Left ventricle myocardium superior (tissue), 1 donor: ENCODE measurements at regions not wholly inside any gene's neighbourhood (a gene's known extent, or its start where the extent isn't known, plus 50 kb on each side); places are given as distances from the start of the nearest gene placed in this dataset.
A peak's percentile ranks its signal among the peaks of the same experiment; 100 is the strongest.
"Not testable (repeated sequence)": the region's sequence is repeated elsewhere in the genome, so short reads cannot be mapped to it uniquely, and the experiment has no call there.

Source experiments
- ATAC-seq: fragments of 200-7000 bp; cut with Tn5 transposase; one replicate; pipeline ENCODE4 v1.9.1; 2020; ENCODE audit warnings: mild to moderate bottlenecking, moderate library complexity
- DNase-seq: peaks from one replicate; pipeline ENCODE4 v3.0.0-alpha.2; 2020
- intact Hi-C: fragments of 100-400 bp; cut with micrococcal nuclease; formaldehyde crosslinking; loops from one replicate; pipeline ENCODE4 v1.11.0; 2022
- donor health status: DM: no; HTN: yes; CAD: no; lungs with severe emphysema.

DNA sequence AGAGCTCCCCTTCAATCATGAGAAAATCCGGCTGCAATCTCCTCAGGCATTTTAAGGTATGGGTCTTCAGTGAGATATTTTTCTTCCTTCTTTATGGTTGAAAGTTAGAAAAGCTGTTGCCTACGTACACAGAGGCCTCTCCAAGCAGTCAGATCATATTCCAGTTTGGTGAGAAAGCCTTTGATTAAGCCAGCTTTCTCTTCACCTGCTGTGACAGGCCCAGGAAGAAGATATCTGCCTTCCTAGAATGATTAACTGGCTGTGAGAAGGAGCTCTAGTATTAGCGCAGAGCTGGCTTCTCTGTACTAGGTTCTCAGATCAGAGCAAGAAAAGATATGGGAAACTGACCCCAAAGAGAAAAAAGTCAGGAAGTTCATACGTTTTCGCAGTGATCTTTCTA is 585.0 kb upstream of the CHAC2 start:
- no peak for DNase-seq
- no peak for ATAC-seq
- intact Hi-C loops = no loop called here

DNA sequence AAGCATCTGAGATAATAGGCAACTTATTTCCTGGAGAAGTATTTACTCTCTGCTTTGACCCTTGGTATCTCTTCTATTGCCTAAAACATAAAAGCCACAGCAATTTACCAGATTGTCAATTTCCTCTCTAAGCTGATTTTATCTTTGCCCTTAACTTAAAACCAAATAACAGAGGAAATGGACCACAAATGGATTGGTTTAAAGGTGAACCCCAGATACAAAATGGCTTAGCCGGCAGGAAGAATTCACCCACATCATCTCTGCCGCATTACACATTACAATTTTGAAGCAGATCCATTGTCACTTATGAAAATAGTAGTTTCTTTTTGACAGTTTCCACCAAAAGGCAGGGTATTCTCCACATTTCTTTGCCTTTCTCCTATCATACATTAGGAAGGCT is 585.8 kb upstream of the CHAC2 start:
- no peak for DNase-seq
- ATAC-seq = no peak
- intact Hi-C loops = no loop called here

DNA sequence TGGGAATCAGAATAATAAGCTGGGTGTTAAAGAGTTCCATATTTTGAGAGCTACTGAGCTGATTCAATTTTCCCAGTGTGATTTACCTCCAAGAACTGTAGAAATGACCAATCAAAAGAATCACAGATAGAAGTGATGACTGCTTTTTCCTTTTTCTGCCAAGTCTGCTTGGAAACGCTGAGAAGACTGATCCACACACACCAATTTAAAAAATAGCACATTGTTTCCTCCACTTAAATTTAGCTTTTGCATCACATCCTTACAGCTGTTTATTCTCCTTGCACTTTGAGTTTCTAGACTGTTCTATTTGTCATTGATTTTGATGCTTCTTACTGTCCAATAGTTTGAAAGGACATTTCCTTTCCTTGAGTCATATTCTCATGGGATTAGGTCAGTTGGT is 590.3 kb upstream of the CHAC2 start:
- intact Hi-C loops = no loop called here
- DNase-seq (no peak), ATAC-seq (peak; percentile 74)

DNA sequence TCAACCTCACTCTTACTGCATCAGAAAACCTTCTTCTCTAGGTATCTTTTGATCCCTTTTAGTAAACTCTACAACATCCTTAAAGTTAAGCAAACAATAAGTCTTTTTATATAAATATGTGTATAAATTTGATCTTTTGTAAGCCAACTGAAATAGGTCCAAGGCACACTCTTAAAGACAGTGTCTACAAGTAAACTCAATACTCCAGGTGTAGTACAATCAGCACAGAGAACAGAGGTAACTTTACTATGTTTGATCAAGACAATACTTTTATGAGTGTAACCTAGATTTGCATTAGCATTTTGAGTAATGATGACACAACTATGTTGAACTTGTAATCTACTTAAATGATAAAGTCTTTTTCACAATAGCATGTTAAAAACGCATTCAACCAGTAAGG is 593.1 kb upstream of the CHAC2 start:
- DNase-seq = no peak
- intact Hi-C loops = no loop called here

DNA sequence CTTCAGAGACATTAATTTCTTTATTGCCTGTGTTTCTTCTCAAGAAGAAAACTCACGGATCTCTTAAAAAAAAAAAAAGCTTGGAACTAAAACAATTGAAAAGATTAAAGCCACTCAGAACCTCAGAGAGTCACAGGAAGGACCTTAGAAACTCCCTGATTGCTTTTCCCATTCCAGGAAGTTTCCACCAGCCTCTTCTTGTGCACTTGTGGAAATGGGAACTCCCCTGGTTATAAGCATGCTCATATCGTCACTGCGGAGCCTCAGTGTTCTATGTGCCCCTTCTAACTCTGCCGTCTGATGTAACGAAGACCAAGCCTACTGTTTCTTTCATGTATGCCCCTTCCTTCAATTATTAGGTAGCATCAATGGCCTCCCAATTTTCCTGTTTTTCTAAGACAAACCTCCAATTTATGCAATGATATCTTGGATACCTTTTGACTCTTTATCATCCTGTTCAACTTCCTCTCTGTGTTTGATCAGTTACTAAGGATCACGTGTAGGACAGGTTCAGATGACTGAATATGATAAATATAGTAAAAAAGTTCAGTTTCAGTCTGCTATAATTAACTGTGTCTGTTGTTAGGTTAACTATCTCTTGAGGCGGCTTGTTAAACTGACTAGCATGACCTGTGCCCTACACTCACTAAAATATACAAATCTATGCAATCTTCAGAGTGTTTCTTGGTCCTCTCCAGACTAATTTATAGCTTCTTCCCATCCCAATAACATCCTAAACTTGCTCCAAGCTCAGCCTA is 593.7 kb upstream of the CHAC2 start:
- intact Hi-C loops = no loop called here
- ATAC-seq = peak; percentile 33

More for the DNA sequence above, 593.1 kb upstream of the CHAC2 start:
- no peak for ATAC-seq

DNA sequence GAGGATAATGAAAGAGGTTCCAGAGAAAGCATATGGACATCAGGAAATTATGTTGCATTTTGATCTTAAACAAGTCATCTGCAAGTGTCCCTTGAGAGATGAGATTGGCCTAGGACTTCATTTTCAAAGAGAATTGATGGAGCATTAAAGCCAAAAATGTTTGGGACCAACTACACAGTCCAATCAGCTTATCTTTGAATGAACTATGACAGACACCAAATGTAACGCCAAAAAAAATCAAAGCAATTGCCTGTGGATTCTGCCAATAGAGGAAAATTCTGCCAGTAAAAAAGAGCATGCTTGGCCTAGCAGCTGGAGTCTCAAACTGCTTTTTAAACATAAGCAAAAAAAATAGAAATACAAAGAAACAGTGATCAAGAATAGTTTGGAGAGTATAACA is 594.5 kb upstream of the CHAC2 start:
- intact Hi-C loops = no loop called here
- no peak for DNase-seq
- ATAC-seq = peak; percentile 70

More for the DNA sequence above, 593.7 kb upstream of the CHAC2 start:
- DNase-seq = no peak

DNA sequence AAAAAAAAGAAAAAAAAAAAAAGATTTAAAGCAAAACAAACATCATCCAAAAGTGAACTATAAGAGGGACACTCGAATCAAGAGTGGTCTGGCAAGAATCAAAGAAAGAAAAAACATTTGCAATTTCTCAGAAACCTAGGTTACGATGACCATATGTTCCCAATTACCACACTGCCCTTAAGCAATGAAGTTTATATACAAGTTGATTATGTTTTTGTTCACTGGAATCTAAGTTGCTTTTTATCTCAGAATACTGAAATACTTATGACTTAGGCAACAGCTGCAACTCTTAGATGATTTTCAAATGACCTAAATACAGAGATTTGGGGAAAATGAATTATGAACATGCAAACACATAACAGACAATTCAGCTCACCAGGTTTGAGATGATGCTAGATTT is 597.1 kb upstream of the CHAC2 start:
- intact Hi-C loops = no loop called here
- DNase-seq (no peak), ATAC-seq (peak; percentile 51)

DNA sequence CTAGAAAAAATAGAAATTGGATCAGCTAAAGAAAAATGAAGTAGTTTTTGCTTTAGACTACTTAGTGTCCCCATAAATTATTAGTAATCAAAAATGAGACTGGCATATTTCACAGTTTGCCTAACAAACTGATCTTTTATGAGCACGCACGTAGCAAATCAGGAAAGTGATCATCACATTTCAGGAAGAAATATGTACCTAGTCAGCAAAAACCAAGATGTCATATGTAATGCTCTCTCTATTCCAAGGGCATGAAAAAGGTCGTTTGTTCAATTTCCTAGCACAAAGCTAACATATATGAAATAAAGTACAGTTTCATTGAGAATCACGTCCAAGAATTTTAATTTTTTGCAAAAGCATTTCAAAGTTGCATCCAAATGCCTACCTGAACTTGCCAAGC is 600.4 kb upstream of the CHAC2 start:
- ATAC-seq = no peak
- no peak for DNase-seq
- intact Hi-C loops = no loop called here

DNA sequence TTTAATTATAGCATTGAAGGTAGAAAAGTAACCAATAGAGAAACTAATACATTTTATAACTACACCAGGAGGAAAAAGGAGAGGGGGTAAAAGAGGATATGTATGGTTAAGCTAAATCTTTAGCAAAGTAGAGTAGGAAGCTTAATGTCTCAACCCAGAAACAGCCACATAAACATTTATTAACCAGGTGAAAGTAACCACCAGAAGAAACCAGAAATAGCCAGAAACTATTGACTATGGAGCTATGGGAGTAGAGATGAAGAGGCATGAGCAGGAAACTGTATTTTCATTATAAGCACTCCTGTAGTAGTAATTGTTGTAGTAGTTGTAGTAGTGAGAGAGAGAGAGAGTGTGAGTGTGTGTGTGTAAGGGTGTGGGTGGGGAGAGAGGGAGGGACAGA is 617.5 kb upstream of the CHAC2 start:
- ATAC-seq (no peak), DNase-seq (no peak)
- intact Hi-C loops = no loop called here

DNA sequence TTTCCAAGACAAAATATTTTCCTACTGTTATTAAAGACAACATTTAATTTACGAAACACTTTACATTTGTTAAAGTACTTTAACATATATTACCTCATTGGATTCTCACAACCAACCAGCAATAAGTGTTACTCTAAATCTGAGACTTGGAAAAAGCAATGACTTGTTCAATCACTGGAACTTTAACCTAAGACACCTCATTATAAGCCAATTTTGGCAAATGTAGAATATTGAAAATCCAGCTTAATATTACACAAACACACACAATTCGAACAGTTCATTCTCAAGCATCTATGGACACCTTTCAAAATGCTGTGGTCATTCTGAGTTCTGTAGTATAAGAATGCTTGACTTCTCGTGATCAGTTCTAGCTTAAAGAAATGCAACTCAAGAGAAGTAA is 619.4 kb upstream of the CHAC2 start:
- ATAC-seq (no peak), DNase-seq (no peak)
- intact Hi-C loops = no loop called here

DNA sequence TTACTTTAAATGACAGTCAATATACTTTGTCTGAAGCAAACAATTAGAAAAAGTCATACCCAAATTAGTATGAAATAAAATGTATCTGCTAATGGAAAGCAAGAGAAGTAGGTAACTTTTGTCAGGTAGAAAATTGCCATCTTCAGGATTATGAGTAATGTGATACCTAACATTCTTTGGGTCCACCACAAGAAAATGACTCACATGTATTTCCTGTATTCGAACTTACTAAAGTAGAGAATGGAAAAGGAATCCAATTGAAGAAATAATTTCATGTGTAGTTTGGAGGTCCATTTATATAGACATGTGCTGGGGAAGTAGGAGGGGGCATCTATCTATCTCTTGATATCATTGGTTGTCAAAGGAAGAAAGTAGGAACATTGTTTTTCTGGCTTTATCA is 636.2 kb upstream of the CHAC2 start:
- intact Hi-C loops = no loop called here
- DNase-seq (no peak), ATAC-seq (no peak)

DNA sequence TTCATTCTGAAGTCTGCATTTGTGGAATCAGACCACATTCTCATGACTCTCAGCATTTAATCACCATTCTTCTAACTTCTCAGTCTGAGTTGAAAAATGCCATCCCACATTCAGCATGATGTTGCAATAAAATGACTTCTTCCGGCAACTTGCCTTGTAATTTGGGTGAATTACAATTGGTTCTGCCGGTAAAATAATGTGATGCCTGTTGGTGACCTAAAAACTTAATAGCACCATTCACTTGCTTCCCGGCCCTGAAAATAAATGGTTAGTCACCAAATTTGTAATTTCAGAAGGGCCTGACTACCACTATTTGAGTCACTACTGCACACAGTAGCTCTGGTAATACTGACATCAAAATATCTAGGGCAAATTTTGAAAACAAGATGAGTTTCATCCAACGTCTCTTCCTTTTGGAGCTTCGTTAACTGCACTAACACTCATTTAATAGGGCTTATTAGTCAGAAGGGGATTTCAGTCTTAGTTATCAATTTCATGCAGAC is 637.1 kb upstream of the CHAC2 start:
- peak; percentile 68 for ATAC-seq
- intact Hi-C loops = no loop called here
- no peak for DNase-seq

DNA sequence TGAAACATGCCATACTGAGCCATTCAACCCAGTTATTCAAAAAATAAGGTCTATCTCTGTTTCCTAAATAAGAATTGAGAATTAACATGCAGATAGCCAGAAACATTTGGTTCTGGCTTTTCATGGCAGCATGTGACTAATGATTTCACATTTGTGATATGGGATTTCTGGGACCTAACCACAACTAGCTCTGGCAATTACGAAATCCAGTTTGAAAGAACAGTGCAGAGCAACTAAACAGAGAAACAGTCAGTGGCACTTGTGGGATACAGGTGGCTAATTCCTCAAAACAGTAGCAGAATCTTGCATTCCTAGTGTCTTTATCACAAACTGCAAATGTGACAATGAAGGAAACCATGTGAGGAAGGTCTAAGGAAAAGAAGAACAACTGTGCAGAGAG is 637.8 kb upstream of the CHAC2 start:
- ATAC-seq = peak; percentile 86
- DNase-seq = no peak
- intact Hi-C loops = no loop called here

DNA sequence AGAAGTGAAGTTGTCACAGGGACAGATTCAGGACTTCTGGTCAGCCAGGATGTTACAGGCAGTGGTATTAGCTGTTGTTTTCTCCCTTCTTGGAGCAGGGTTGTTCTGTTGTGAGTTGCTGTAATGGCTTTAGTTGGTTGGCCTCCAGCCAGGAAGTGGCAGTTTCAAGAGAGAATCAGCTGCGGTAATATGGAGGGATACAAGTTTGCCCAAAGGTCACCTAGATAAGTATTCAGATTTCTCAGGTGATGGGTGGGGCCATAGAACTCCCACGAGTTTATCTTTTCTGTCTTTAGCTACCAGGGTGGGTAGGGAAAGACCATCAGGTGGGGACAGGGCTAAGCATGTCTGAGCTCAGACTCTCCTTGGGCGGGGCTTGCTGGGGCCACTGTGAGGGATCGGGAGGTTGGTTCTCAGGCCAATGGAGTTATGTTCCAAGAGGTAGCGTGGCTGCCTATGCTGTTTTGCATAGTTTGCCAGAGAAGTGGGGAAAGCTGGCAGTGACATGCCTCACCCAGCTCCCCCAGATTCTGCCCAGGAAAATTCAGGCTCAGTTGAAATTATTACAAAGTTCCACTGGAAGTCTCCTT is 640.4 kb upstream of the CHAC2 start:
- no peak for DNase-seq
- intact Hi-C loops = no loop called here
- no peak for ATAC-seq

DNA sequence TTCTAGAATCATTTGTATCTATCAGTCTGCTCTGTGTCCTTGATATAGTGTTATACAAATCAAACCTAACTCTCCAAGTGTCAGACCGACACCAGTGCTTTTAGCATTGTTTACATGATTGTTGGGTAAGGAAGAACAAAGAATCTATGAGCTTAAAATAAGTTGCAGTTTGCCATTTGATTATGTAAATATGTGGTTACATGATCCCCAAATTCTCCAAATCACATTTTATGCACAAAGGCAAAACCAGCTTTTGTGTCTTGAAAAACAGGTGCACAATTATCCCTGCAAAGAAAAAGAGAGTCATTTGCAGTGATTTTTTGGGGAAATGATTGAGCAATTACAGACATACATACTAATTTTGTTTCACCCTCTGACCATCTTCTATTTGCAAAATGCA is 652.6 kb upstream of the CHAC2 start:
- no peak for ATAC-seq
- DNase-seq = no peak
- intact Hi-C loops = no loop called here

DNA sequence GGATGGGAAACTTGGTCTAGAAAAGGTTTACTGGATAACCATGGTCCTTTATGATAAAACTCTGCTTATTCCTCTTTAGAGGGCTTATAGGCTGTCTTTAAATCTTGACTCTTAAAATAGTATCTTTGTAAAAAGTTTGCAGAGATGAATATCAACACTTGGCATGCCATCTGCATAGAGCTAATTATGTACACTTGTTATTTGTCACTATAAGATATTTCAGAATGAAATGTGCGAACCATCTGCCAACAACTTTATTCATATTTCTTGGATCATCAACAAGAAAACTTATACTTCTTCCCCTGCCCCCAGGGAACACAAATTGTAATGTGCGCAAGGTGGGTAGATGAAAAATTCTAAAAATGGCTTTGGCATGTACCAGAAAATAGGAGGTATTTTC is 653.0 kb upstream of the CHAC2 start:
- intact Hi-C loops = no loop called here
- no peak for ATAC-seq
- DNase-seq = no peak

DNA sequence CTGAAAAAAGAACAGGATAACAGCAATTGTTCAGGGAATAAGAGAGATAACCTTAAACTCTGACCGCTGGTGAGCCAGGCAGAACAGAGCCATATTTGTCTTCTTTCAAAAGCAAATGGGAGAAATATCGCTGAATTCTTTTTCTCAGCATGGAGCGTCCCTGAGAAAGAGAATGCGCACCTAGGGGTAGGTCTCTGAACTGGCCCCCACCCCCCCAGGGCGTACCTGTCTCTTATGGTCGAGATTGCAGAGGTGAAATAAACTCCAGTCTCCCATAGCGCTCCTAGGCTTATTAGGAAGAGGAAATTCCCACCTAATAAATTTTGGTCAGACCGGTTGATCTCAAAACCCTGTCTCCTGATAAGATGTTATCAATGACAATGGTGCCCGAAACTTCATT is 655.2 kb upstream of the CHAC2 start:
- ATAC-seq, DNase-seq, intact Hi-C loops: not testable (repeated sequence)

DNA sequence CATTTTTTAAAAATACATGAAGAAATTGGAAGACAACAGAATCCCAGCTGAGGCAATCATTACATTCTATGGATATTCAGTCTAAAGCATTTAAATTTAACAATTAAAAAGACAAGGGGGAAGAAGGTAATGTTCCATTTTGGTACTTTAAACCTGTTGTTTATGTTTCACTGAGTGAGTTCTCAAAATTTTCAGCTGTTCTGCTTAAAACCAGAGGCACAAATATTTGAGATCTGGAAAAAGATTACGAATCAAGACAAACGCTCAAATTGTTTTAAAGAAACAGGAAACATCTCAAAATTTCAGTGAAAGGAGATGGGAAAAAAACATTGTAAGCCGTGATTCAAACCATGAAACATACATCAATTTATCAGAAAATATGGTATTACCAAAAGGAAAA is 656.2 kb upstream of the CHAC2 start:
- intact Hi-C loops = no loop called here
- DNase-seq (no peak), ATAC-seq (no peak)

DNA sequence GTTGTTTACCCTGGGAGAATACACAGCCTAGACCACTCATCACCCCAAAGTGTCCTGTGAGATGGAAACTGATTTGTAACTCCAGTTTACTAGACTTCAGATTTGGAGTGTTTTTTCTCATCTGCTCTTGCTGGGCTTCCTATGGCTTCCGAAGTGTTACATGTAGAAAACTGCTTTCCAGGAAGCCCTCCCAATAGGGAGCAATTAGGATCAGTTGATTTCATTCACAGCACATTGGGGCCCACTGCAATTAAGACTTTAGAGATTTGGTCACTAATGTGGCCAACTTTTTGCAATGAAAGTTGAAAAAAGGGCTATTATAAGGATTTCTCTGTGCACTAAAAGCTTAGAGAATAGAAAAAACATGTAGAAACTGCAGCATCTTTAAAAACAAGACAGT is 656.6 kb upstream of the CHAC2 start:
- no peak for ATAC-seq
- DNase-seq = no peak
- intact Hi-C loops = no loop called here

DNA sequence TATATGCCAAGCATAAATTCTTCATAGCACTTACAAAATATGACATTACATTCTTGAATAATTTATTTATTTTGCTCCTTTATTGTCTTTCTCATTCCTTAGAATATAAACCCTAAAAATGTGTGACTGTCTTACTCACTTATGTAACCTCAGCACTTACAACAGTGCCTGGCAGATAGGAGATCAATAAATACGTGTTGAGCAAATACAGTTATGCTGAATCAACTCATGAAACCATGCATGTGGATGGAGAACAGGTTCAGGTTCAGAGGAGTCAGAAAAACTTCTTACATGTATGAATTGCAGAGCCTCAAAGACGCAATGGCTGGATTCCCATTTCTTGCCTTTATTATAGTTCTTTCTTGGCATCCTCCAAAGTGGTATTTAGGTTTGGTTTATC is 659.4 kb upstream of the CHAC2 start:
- ATAC-seq (no peak), DNase-seq (no peak)
- intact Hi-C loops = no loop called here

DNA sequence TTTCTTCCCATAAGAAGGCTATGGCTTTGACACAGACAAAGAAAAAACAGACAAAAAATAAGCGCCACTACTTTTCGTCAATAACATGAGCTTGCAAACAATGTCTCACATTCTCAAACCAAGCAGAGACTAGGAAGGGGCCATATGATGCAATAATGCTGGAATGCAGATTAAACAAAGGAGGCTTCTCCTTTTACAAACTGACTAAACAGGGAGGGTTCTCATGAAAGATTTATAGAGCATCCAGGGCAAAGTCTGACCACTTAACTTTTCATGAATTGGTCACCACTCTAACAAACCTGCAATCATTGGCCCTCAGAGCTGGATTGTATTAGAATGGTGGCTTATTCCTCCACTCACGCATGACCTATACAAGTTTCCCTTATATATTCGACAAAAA is 663.3 kb upstream of the CHAC2 start:
- ATAC-seq = no peak

More for the DNA sequence above, 663.3 kb upstream of the CHAC2 start:
- no peak for DNase-seq
- intact Hi-C loops = no loop called here
